ENCODE measurements at regions not wholly inside any gene's neighbourhood (a gene's known extent, or its start where the extent isn't known, plus 50 kb on each side); places are given as distances from the start of the nearest gene placed in this dataset.

DNA sequence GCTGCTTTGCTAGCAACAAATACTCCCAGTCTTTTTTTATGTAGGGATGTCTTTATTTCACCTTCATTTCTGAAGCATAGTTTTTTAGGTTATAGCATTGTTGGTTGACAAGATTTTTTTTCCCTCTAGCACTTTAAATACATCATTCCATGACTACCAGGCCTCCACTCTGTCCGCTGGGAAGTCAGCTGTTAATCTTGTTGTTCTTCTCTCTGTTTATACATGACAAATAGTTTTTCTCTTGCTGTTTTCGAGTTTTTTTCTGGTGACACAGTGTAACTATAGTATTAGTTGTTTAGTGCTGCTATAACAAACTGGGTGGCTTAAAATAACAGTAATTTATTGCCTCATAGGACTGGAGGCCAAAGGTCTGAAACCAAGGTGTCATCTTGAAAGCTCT, 205.5 kb upstream of the CNTNAP4 start:
- TF ChIP-seq, protein P1, sequence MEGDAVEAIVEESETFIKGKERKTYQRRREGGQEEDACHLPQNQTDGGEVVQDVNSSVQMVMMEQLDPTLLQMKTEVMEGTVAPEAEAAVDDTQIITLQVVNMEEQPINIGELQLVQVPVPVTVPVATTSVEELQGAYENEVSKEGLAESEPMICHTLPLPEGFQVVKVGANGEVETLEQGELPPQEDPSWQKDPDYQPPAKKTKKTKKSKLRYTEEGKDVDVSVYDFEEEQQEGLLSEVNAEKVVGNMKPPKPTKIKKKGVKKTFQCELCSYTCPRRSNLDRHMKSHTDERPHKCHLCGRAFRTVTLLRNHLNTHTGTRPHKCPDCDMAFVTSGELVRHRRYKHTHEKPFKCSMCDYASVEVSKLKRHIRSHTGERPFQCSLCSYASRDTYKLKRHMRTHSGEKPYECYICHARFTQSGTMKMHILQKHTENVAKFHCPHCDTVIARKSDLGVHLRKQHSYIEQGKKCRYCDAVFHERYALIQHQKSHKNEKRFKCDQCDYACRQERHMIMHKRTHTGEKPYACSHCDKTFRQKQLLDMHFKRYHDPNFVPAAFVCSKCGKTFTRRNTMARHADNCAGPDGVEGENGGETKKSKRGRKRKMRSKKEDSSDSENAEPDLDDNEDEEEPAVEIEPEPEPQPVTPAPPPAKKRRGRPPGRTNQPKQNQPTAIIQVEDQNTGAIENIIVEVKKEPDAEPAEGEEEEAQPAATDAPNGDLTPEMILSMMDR (IDR thresholded peaks at IDR 0.05): no peak
- H3K9me3 ChIP-seq: no peaks in the 10 kb centered on the region
- no peaks in the 10 kb centered on the region for H3K27me3 ChIP-seq
- no peak for DNase-seq
- H3K27ac ChIP-seq: no peak overlapping the region
- H3K36me3 ChIP-seq: no peaks in the 10 kb centered on the region
- no peaks in the 10 kb centered on the region for H3K4me1 ChIP-seq
- intact Hi-C loops (cut with DNase I; ENCODE audit: low total_unique reads): no loop called here
- no peak overlapping the region for H3K4me3 ChIP-seq

GRCh38 chr16:76081967-76082366, 195.2 kb upstream of the CNTNAP4 start:
- intact Hi-C loops (cut with DNase I; ENCODE audit: low total_unique reads): no loop called here
- DNase-seq: no peak
- no peak overlapping the region for H3K27ac ChIP-seq
- TF ChIP-seq, protein P1 (IDR thresholded peaks at IDR 0.05): no peak
- no peaks in the 10 kb centered on the region for H3K4me1 ChIP-seq
- no peaks in the 10 kb centered on the region for H3K36me3 ChIP-seq
- no peaks in the 10 kb centered on the region for H3K9me3 ChIP-seq
- H3K27me3 ChIP-seq: no peaks in the 10 kb centered on the region
- H3K4me3 ChIP-seq: no peak overlapping the region

DNA sequence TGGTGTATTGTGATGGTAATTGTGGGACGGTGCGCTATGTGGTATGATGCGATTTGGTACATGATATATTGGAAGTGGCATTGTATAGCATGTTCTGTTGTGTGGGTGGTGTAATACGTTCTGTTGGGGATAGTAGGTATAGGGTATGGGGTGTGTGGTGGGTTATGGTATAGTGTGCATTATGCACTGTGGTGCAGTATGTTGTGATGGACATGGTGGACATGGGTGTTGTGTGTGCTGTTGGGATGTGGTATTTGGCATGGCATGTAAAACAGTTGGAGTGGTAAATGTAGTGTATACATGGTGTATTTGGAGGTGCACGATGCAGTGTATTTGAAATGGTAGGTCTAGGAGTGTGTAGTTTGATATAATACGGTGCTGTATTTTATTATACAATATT, 170.6 kb upstream of the CNTNAP4 start:
- H3K4me3 ChIP-seq: no peak overlapping the region
- peaks cover 0 to 14% (median 11%) of the 10 kb centered on the region in 3 donors for H3K9me3 ChIP-seq
- TF ChIP-seq, protein P1 (IDR thresholded peaks at IDR 0.05): no peak
- DNase-seq: no peak
- no peaks in the 10 kb centered on the region for H3K36me3 ChIP-seq
- H3K27me3 ChIP-seq: no peaks in the 10 kb centered on the region
- no peak overlapping the region for H3K27ac ChIP-seq
- intact Hi-C loops (cut with DNase I; ENCODE audit: low total_unique reads): no loop called here
- H3K4me1 ChIP-seq: no peaks in the 10 kb centered on the region

DNA sequence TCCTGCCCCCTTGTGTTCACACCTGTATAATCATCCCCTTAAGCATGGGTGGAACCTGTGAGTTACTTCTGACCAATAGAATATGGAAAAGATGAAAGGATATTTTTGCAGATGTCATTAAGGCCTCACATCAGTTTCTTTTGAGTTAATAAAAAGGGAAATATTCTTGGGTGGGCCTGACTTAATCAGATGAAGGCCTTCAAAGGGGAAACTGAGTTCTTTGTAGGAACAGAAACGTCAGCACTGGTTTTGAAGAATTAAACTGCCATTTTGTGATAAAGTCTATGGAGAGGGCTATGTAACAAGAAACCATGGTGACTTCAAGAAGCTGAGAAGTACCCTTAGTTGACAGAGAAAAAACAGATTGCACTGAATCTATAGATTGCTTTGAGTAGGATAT, 168.7 kb upstream of the CNTNAP4 start:
- TF ChIP-seq, protein P1 (IDR thresholded peaks at IDR 0.05): no peak
- Histone ChIP-seq H3K27me3 (no peaks in the 10 kb centered on the region), H3K36me3 (no peaks in the 10 kb centered on the region), H3K4me1 (no peaks in the 10 kb centered on the region), H3K9me3 (peaks cover 0 to 5% (median under 1%) of the 10 kb centered on the region in 3 donors), H3K27ac (no peak overlapping the region), H3K4me3 (no peak overlapping the region)
- intact Hi-C loops (cut with DNase I; ENCODE audit: low total_unique reads): no loop called here
- no peak for DNase-seq

- Histone ChIP-seq H3K9me3 (no peaks in the 10 kb centered on the region), H3K4me1 (no peaks in the 10 kb centered on the region), H3K4me3 (no peak overlapping the region), H3K27me3 (no peaks in the 10 kb centered on the region), H3K36me3 (no peaks in the 10 kb centered on the region), H3K27ac (no peak overlapping the region)
- intact Hi-C loops (cut with DNase I; ENCODE audit: low total_unique reads): no loop called here
- TF ChIP-seq, protein P1 (IDR thresholded peaks at IDR 0.05): no peak
- DNase-seq: no peak
Observed at GRCh38 chr16:76114681-76115080, 162.5 kb upstream of the CNTNAP4 start.

- no peaks in the 10 kb centered on the region for H3K27me3 ChIP-seq
- H3K4me1 ChIP-seq: no peaks in the 10 kb centered on the region
- no peak overlapping the region for H3K27ac ChIP-seq
- no peak for DNase-seq
- TF ChIP-seq, protein P1 (IDR thresholded peaks at IDR 0.05): no peak
- H3K36me3 ChIP-seq: no peaks in the 10 kb centered on the region
- H3K9me3 ChIP-seq: no peaks in the 10 kb centered on the region
- intact Hi-C loops (cut with DNase I; ENCODE audit: low total_unique reads): no loop called here
- no peak overlapping the region for H3K4me3 ChIP-seq
Observed at GRCh38 chr16:76118344-76118743, 158.9 kb upstream of the CNTNAP4 start.

Data from tibial artery (tissue), 4 donors.